SU-DHL-6 (cell line): ENCODE measurements at regions not wholly inside any gene's neighbourhood (a gene's known extent, or its start where the extent isn't known, plus 50 kb on each side); places are given as distances from the start of the nearest gene placed in this dataset.
"Not testable (repeated sequence)": the region's sequence is repeated elsewhere in the genome, so short reads cannot be mapped to it uniquely, and the experiment has no call there.

Experiments used
- EZH2phosphoT487 ChIP-seq: fragments of 200-600 bp; sonication (generic), shearing (Covaris generic); conservative IDR thresholded peaks from 2 replicates; pipeline ENCODE4 v1.6.1; 2018; ENCODE audit warnings: mild to moderate bottlenecking, antibody characterized with exemption, low read length, moderate library complexity, mixed read lengths
- TF ChIP-seq, protein P1 (sequence below): fragments of 200-600 bp; sonication (generic); IDR thresholded peaks from one replicate; pipeline ENCODE4 v1.5.1; 2017; ENCODE audit warnings: antibody characterized with exemption, mild to moderate bottlenecking, low read length, moderate library complexity; ENCODE audit not compliant: insufficient read depth, poor library complexity, severe bottlenecking

GRCh38 chr6:832804-833203, 139.9 kb upstream of the EXOC2 start:
- TF ChIP-seq, protein P1, sequence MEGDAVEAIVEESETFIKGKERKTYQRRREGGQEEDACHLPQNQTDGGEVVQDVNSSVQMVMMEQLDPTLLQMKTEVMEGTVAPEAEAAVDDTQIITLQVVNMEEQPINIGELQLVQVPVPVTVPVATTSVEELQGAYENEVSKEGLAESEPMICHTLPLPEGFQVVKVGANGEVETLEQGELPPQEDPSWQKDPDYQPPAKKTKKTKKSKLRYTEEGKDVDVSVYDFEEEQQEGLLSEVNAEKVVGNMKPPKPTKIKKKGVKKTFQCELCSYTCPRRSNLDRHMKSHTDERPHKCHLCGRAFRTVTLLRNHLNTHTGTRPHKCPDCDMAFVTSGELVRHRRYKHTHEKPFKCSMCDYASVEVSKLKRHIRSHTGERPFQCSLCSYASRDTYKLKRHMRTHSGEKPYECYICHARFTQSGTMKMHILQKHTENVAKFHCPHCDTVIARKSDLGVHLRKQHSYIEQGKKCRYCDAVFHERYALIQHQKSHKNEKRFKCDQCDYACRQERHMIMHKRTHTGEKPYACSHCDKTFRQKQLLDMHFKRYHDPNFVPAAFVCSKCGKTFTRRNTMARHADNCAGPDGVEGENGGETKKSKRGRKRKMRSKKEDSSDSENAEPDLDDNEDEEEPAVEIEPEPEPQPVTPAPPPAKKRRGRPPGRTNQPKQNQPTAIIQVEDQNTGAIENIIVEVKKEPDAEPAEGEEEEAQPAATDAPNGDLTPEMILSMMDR: not testable (repeated sequence)
- not testable (repeated sequence) for TF ChIP-seq EZH2phosphoT487
